ENCODE measurements at regions not wholly inside any gene's neighbourhood (a gene's known extent, or its start where the extent isn't known, plus 50 kb on each side); places are given as distances from the start of the nearest gene placed in this dataset.
"Not testable (repeated sequence)": the region's sequence is repeated elsewhere in the genome, so short reads cannot be mapped to it uniquely, and the experiment has no call there.

DNA sequence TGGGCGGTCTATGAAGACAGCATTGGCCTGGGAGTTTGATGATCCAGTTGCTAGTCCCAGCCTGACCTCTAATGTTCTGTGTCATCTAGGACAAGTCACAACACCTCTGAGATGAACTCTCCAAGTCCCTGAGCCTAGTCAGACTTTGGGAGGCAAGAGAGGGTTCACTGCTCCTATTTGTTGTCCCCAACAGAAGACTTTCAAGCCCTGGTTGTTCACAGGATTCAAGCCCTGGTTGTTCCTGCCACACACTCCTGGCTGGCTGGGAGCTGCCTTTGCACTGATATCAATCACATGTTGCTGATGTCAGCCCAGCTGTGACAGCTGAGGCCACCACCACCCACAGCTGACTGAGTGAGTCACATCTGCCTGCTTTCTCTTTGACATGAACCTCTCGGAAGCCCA lies 253.2 kb upstream of the RASGEF1B start:
- DNase-seq (ENCODE audit: low read depth in 2 of 2) = peak; percentile 24 to 53

DNA sequence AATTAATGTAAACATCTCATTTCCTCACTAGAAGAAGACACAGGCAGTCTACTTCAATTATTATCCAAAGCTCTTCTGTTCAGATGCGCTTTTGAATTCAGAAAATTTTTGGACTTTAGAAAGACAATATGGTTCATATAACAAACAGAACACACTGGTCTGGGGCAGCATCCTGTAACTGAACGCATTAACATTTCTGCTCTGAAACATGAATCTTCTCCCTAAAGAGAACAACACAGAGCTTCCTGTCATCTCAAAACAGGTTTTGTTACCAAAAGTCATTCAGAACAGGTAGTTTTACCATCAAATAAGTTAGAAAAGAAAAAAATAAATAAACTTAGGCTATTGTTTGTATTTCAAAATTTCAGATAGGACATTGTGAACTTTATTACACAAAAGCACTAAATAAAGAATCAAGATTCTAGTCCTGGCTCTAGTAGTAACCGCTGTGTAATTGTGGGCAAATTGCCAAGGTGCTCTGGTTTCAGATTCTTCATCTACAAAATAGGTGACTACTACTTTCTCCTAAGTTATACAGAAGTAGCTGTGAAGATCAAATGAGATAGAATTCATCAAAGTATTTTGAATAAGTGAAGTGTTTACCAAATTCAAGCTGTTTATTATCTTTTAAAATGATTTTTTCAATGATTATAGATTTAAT lies 252.3 kb upstream of the RASGEF1B start:
- DNase-seq (ENCODE audit: low read depth in 2 of 2) = no peak

DNA sequence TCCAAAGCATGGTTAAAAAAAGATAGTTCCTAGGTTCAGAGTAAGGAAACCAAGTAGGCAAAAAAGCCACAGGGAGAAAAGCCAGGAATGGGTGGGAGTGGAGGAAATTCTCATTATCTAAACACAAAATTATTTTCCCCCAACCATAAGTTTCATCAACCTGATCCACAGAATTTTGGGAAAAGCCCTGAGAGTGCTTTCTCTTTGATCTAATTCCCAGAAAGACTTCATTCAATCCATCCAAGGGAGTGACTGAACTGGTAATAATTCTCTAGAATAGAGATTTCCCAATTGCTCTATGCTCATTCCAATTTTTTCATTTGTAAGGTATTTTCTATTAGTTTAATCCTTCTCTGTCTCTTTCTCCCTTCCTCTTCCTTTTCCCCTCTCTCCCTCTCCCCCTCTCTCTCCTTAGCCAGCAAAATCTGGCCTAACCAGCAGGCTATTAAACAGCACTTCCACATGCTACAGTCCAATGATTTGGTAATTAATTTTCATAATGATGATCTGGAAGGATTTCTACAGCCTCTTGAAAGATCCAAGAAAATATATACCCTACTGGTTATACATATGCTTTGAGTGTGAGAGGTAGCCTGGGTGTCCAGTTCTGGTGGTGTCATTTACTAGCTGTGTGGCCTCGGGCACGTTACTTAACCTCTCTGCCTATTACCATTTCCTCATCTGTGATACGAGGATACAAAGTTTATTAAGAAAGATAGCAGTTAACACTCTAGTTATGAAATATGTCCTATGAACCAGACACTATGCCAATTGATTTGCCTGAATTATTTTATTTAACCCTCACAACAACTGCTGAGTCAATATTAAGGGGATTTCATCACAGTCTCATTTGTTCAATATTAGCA lies 251.5 kb upstream of the RASGEF1B start:
- no peak for DNase-seq (ENCODE audit: low read depth in 2 of 2)

DNA sequence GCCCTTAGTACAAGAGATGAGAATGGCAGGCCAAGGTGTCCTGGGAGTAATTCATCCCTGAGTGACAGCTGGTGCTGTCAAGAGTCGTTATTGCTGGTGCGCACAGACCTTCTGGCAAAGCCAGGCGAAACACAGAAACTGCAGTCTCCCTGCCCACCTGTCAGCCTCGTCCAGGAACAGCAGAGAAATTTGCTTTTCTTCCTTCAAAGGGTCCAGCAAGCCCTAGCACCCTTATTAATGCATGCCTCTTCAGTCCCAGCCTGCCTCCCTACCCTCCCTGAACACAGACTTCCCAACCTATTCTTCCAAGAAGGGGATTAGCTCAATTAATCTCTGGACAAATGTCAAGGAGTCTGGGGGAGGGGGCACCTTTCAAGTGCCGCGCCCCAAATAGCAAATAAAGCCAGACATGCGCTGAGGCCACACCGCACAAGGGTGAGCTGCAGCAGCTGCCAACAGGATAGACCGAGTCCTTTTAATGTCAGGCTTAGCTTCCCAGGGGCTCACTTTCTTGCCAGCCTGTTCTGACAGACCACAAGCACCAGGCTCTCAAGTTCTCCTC lies 250.7 kb upstream of the RASGEF1B start:
- no peak for DNase-seq (ENCODE audit: low read depth in 2 of 2)

DNA sequence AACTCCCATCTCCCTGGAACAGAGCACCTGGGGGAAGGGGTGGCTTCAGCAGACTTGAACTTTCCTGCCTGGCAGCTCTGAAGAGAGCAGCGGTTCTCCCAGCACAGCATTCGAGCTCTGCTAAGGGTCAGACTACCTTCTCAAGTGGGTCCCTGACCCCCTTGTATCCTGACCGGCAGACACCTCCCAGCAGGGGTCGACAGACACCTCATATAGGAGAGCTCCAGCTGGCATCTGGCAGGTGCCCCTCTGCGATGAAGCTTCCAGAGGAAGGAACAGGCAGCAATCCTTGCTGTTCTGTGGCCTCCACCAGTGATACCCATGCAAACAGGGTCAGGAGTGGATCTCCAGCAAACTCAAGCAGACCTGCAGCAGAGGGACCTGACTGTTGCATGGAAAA lies 244.1 kb upstream of the RASGEF1B start:
- DNase-seq (ENCODE audit: low read depth in 2 of 2) = no peak

DNA sequence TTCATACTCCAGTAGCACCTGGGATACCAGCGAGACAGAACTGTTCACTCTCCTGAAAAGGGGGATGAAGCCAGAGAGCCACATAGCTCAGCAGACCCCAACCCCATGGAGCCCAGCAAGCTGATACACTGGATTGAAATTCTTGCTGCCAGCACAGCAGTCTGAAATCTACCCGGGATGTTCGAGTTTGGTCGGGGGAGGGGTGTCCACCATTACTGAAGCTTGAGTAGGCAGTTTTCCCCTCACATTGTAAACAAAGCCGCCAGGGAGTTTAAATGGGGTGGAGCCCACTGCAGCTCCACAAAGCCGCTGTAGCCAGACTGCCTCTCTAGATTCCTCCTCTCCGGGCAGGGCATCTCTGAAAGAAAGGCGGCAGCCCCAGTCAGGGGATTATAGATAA lies 243.7 kb upstream of the RASGEF1B start:
- not testable (repeated sequence) for DNase-seq (ENCODE audit: low read depth in 2 of 2)

DNA sequence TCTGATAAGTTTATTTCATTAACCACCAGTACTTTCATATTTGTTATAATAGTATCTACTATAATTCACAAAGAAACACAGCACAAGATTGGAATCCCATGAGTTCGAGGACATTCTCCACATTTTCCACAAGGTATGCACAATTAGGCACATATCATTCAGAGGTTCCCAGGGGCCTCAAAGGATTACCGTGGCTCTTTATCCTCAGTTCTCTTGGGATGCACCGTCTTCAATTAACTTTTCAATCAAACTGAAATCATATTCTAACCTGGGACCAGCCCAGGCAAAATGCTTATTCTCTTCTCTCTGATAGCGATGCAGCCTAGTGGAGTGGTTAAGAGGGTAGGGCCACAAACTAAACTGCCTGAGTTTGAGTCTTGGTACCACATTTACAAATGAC lies 242.6 kb upstream of the RASGEF1B start:
- DNase-seq (ENCODE audit: low read depth in 2 of 2) = no peak

DNA sequence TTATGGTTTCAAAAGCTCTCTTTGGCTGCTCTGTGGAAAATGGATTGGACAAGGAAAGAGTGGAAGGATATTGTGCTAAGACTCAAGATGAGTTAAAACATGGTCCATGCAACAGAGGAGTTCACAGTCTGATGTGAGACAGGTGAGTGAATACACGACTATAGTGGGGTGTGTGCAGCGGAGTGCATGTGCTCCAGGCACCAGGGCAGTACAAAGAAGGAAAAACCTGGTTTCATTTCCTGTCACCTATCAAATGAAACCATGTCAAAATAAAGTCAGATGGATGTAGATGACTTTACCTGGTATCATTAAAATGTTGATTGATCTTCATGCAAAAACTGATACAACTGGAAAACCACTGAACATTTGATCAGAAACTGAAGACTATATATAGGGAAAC lies 241.0 kb upstream of the RASGEF1B start:
- DNase-seq (ENCODE audit: low read depth in 2 of 2) = no peak

DNA sequence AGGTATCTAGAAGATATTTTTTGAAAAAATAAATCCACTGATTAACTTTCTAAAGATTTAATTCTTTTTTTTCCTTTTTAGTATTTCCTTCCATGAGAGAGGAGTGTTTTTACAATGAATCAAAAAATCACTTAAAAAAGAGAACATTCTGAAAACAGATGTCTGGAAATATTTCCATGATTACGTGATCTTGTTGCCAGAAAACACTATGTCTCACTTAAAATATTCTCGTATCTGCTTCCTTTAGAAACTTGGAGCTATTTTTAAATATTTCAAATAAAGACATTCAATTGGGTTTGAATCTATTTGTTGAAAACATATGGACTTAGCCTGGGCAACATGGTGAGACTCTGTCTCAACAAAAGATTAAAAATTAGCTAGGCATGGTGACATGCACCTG lies 232.8 kb upstream of the RASGEF1B start:
- no peak for DNase-seq (ENCODE audit: low read depth in 2 of 2)

DNA sequence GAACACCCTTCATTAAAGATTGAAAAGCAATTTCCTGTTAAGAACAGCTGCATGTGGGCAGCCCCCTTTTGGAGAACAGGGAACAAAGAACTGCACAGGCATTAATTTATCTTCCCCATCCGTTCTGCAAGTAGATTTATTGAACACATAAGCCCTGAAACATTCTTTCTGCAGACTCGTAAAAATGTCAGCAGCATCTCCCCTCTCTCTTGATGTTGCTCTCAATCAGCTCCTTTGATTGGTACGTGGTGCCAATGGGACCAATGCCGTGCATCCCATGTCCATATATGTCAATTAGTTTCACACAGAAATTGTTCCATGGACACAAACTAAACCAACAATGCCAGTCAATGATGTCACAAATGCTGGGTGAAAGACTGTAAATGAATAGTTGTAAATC lies 228.5 kb upstream of the RASGEF1B start:
- DNase-seq (ENCODE audit: low read depth in 2 of 2) = no peak

DNA sequence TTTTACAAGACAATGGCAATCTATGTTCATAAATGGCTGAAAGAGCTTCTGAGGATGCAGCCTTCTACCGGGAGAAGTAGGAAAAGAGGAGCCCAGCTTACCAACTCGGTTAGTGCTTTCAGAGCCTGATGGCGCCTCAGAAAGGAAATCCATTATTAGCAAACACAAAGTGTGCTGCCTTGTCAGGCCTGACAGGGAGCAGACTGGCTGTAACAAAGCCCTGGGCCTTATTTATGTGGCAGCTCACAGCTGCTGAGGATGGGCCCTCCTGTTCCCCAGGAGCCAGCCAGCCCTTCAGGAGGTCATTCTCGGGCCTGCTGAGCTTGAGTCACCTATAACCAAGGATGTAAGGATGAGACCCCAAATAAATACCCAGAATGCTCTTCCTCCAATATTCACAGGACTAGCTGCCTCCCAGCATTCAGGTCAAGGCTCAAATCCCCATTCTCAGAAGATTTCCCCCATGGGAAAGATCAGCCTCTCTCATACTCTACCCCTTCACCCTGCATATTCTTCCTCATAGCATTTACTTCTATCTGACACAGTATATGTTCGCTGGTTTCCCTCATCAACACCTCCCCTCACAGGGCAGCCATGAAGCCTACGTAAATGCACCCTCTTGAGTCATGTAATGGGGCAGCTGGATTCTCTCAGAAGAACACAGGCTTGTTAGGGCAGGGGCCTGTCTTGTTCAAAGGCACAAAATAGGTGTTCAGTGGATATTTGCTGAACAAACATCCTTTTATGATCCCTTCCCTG lies 227.0 kb upstream of the RASGEF1B start:
- DNase-seq (ENCODE audit: low read depth in 2 of 2) = no peak

DNA sequence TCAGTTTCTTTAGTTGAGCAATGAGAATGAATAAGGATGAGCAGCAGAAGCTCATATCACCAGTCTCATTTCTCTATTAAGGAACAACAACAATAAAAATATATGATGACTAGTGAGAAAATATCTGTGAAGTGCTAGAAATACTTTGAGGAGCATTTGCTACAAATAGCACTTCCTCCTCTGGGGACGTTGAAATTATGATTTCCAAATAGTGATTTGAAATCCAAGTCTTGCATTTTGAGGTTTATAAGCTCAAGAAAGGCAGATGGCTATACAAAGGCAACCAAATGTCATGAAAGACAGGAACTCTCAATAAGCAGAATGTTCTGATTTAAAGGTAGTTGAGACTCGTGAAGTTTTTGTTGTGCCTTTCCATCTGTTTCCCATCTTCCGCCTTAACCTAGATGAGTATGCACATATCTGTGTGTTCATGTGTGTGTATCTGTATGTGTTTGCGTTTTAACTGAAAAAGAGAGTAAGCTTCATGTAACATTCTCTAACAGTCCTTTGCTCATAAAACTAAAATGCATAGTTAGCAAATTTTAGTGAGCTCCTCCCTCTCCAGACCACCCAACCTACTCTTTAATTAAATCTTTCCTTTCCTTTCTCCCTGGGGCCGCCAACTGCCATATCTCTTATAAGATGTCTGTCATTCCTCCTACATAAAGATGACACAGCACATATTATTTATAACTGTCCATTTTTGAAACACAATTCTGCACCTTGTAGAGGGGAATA lies 222.6 kb upstream of the RASGEF1B start:
- DNase-seq (ENCODE audit: low read depth in 2 of 2) = no peak

DNA sequence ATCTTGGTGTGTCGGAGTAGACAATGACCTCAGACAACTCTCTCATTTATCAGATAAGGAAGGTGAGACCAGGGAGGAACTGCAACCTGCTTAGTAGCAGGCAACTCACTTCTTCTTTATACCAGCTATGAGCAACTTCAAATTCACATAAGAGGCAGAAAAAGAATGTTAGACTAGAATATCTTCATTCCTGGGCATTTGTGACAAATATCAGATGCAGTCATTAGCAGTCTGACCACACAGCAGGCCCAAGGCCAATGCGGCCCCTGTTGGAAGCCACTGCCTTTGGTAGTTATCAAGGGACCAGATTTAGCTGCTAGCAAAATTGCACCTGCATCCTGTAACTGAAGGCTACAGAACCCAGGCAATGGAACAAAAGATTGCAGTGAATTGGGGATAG lies 219.2 kb upstream of the RASGEF1B start:
- no peak for DNase-seq (ENCODE audit: low read depth in 2 of 2)

DNA sequence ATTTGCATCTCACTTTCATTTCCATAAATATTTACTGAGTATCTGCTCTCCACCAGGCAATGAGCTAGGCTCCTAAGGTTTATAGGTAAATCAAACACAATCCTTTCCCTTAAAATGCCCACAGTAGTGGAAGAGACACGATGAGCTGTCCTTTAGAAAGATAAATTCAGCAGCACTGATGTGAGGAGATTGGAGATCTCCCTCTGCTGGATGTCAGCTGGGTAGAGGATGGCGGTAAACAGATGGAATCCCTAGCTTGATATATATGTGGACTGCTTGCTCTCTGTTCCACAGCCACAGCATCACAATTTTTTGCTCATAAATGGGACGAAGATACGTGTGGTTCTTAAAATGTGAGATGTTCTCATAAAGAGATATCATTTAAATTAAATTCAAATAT lies 216.4 kb upstream of the RASGEF1B start:
- no peak for DNase-seq (ENCODE audit: low read depth in 2 of 2)

DNA sequence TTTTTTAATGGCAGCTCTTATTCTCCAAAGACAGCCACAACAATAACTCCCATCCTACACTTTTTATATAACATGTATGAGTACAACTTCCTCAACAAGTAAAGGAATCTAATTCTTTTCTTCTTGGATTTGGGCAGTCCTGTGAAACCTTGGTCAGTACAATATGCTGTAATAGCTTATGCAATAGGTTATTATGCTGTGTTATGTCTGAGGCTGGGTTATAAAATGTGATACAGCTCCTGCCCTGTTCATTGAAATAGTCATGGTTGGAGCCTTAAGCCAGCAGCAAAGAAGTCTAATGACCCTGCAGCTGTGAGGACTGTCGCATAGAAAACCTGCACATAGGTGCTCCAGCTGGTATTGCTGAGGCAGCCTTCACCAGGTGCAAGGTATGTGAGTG lies 215.8 kb upstream of the RASGEF1B start:
- DNase-seq (ENCODE audit: low read depth in 2 of 2) = no peak

DNA sequence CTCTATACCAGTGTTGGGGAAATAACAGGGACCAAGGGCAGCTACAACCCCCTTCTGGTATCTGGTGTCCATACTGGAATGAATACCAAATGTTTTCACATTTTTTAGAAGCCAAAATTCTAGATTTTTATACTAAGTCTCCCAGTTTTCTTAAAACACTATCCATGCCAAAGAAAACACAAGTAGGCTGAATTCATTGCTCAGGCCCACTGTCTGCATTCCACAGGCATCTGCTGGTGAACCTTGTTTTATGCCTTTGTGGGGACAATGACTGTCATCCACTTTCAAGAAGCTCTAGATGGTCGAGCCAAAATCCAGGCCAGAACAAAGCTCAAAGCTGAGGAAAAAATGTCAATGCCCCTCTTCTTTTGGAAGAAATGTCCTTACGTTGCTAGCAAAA lies 213.4 kb upstream of the RASGEF1B start:
- no peak for DNase-seq (ENCODE audit: low read depth in 2 of 2)

DNA sequence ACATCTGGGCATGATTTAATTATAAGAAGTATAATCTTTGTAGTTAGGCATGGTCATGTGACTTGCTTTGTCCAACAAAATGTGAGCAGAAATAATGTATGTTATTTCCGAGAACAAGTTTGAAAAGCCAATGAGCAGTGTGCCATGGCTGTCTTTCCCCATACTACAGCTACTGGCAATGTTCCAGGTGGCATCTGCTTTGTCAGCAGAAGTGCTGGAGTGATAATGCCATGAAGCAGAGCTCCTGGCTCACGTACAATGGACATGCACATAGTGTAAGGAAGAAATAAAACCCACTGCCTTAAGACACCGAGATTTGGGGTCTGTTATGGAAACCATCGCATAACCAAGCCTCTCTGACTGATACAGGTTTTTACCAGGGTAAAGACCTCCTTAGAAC lies 212.6 kb upstream of the RASGEF1B start:
- DNase-seq (ENCODE audit: low read depth in 2 of 2) = no peak

DNA sequence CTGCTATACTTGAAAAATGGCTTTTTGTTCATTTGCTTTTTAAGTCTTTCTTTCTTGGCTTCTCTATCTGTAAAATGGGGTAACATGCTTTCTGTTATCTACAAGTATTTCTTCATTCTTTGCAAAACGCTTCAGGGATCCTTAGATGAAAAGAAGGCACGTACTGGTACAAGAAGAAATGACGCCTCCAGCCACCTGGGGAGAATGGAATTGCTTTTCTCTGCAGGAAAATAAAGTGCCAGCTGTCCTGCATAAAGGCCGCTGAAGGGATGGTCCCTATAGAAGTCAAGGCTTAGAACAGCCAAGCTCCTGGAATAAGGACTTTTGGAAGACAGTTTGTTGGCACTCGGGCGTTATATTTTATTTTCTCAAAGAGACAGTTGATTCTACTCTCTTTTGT lies 210.8 kb upstream of the RASGEF1B start:
- no peak for DNase-seq (ENCODE audit: low read depth in 2 of 2)

DNA sequence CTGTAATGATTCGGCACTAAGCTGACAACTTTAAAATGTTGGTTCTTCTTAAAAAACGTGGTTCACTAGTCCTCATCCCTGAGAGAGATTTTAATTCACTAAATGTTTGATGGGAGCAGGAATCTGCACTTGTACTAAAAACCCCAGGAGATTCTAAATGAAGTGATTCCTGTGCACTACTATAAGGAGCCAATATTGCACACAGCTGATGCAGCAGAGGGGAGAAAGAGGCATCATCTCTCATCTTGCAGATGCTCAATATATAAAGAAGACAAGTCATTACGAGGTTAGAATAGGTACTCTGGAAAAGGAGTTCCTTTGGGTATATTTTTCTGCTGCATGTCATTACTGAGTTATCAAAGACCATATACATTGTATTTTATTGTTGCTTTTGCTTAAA lies 207.6 kb upstream of the RASGEF1B start:
- DNase-seq (ENCODE audit: low read depth in 2 of 2) = no peak

DNA sequence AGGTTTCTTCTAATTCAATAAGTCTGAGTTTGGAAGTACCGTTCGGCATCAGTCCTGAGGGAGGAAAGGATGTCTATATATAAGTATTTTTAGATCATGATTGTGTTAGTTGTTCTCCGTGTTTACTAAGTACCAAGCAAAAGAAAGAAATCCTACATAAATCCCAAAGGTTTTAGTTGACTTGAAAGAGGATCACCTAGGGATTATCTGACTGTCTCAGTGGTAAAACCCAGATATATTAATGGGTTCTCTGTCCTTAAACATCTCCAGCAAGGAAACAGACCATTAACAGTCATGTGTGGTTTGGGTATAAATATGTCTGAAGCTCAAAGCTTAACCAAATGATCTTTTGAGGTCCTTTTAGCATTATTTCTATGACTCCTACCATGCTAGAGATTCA lies 207.1 kb upstream of the RASGEF1B start:
- DNase-seq (ENCODE audit: low read depth in 2 of 2) = no peak

DNA sequence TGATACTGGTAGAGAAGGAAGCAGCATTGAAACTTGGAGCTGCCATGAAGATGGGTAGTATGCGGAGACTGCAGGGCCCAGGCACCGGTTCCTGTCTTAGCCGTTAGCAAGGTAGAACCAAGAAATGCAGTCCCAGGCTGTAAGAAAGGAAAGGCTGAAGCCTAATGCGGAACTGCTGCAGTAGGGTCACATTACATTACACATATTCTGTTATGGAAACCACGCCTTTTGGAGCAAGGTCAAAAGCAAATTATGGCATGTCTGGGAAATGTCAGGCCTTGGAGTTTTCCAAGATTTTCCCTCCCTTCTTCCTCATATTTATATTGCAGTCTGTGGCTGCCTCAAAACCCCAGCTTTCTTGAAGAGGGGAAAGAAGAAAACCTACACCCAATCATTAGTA lies 204.8 kb upstream of the RASGEF1B start:
- no peak for DNase-seq (ENCODE audit: low read depth in 2 of 2)

All from activated CD8-positive, alpha-beta memory T cell treated with anti-CD3 and anti-CD28 coated beads for 4 hours (primary cell).